Fibroblast of skin of back (primary cell): ENCODE measurements at regions not wholly inside any gene's neighbourhood (a gene's known extent, or its start where the extent isn't known, plus 50 kb on each side); places are given as distances from the start of the nearest gene placed in this dataset.

Source experiments
- DNase-seq: peaks from one replicate; pipeline ENCODE4 v3.0.0-alpha.2; 2013

DNA sequence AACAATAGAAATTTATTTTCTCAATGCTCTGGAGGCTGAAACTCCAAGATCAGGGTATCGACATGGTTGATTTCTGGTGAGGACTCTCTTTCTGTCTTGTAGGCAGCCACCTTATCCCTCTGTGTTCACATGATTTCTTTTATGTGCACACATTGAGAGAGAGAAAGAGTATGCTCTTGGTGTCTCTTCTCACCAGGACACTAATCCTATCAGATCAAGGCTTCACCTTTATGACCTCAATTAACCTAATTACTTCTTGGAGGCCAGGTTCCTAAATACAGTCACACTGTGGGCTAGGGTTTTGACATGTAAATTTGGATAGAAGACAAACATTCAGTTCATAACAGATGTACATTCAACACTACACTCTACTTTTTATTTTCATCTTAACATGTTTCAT is 1094.2 kb upstream of the ADGRL2 start:
- DNase-seq, result no peak

DNA sequence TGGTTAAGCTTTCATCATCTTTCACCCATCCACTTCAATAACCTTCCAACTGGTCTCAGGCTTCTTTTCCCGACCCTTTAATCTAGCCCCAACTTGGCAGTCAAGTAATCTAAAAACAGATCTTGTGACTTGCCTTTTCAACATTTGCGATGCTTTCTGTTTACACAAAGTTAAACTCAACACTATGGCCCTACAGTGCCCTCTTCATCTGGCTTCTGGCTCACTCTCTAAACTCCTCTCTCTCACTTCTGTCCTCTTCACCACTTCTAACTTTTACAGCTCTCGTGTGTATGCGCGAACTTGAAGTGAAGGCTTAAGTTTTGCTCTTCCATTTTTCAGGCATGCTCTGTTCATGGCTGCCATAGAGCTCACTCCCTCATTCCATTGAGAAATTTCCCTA is 1122.3 kb upstream of the ADGRL2 start:
- no peak for DNase-seq

DNA sequence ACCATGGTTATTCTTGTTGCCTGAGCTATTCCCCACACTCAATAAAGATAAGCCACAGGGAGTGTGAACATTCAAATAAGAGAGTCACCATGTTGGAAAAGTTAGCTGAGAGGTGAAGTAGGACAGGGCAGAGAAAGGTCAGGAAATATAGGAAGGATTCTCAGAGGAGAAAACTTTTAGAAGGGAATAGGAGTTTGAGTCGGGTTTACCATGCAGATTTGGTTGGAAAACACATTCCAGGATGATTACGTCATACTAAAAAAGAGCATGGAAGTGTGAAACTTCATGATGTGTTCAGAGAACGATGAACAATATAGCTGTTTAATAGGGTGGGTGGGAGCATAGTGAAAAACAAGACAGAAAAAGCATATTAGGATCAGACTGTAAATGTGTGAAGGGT is 1125.3 kb upstream of the ADGRL2 start:
- peak; percentile 36 for DNase-seq

DNA sequence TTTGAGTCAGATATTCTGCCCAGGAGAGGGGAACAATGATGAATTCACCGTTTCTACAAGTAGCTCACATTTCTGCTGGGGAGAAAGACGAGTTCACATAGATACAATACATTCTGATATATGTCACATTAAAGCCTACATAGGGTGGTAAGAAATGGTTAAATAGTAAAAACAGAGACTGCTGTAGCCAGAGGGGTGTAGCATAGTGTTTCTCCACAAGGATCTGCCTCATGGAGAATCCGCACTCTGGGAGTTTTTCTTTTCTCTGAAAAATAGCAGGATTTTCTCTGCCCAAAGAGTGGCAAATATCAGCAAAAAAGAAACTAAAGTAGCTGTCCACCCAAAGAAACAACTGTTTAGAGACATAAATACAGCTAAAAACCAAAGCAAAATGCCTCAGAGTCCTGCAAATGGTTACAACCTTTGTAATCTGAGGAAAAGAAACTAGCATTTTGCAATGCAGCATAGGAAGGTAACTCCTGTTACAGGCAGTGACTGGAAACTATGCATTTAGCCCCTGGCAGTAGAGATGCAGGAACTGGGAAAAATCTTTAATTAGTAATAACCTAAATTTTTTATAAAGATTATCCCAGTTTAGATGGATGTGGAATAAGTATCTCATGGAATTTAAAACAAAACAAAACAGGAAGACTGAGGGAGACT is 1126.7 kb upstream of the ADGRL2 start:
- DNase-seq, result no peak

DNA sequence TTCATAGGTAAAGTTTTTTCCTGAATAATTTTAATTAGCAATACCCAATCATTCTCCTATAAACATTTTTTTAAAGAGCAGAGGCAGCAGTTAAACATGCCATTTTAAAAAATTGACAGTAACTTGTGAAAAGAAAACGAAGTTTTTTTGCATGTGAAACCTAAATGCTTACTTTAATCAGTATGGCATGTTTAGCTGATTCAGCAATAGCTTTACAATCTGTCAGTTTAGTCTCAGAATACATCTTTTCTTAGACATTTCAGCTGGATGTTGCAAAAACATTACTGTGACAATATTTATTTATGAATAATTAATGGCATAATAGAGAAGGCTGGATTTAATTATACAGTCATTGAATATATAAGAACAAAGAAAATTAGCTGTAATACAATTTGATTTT is 1132.4 kb upstream of the ADGRL2 start:
- no peak for DNase-seq

DNA sequence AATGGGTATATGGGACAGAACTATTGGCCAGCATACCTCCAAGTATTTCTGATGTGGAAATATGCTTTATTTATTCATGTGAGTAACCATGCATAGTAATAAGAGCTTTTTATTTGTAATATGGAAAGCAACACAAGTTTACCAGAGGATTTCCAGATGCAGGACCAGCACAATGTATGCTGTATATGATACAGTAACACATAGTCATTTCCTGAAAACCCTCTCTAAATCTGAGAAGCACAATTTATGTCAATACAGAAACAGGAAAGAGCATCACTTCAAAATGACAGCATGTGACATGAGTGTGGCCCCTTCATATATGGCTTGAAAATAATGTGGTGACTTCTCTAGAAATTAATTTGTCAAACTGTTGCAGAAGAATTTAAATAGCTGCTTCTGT is 1134.7 kb upstream of the ADGRL2 start:
- DNase-seq, result peak; percentile 39

DNA sequence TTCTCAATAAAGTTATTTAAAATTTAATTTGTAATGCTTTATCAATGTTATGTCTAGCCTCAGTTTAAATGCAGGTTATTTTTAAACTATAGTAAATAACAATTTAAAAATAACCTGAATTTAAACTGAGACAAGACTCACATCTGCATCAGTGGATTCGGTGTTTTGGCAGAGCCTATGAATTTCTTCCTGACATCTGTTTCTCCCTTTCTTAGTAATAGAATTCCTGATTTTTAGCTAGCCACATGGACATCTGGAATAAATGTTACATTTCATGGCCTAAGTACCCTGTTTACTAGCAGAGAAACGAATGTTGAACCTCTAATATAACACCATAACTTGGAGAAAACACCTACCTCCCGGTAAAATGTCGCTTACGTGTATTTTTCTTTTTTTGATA is 1141.6 kb upstream of the ADGRL2 start:
- no peak for DNase-seq

DNA sequence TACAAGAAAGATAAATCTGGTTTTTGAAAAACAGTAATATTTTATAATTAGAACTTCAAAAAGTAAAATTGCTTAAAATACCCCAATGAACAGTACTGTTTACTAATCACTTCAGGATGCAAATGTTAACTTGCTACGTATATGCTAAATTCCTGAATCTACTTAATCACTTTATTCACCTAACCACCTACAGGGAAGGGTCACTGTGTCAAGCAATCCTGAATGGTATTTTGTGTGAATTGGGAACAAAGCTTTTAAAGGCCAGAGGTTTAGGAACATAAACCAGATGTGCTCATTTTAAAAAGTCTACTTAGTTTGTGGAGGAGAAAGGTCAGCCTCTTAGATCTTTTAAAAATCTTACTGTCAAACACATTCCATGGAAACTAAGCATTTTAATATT is 1143.0 kb upstream of the ADGRL2 start:
- DNase-seq, result no peak

DNA sequence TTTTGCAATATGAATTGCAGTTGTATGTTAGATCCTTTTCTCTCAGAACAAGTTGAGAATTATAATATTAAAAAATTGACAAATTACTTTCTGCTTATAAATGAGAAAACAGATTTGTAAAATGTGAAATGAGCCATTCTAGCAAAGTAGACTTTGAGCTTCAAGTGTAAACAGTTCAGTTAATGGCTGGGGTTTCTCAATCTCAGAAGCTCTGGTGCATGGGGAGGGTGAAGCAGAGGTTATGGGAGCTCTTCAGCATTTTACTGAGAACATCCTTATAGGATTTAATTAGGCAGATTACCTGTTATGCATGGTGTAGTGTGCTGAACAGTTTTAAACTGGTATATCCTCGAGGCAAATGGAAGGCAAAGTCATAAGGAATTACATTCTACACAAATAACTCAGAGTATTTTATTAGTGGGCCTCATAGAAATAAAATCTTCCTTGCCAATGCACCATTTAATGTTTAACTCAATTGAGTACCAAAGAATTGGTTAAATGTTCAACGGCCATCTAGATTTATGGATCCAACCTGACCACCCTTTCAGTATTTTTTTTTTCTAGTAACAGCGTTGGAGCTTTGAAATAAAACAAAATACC is 1143.6 kb upstream of the ADGRL2 start:
- DNase-seq, result no peak

DNA sequence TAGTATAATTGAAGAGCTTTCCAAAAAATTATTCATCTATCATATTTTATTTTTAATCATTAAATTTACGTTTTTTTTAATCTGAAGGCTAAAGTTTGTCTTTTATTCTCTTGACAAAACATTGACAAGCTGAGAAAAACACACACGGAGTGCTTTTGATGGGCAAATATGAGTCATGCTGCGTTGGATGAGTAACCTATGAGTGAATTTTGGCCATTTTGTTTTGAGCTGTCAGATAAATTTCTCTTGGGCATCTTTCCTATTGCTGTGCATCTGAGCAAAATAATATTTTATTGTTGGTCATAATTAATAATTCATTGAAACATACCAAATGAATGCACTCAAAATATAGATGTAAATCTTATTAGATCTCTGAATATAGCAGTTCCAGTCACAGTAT is 1144.1 kb upstream of the ADGRL2 start:
- peak; percentile 6 for DNase-seq

DNA sequence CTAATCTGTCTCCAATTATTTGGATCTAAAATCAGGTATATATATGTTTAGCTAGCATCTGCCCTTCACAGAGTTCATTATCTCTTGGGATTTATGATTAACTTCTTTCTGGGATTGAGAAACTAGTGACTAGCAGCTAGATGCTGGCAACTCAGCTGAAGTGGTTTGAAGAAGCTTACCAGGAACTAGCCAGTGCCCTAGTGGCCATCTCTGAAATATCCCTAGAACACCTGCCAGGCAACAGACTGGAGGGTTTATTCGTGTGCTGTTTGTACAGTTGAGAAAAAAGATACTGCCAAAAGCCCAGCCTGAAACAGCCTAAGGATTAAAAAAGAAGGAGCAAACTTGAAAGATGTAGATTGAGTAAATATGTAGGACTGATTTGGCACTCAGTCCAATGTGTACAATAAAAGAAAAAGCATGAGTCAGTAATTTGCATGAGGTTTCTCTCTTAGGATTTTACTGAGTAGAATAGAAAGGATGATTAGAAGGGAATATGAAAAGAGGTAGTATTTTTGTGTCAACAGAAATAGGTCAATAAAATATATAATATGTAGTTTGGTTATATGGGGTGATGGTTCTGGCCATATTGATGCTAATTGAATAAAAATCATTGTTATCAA is 1144.6 kb upstream of the ADGRL2 start:
- DNase-seq, result no peak

DNA sequence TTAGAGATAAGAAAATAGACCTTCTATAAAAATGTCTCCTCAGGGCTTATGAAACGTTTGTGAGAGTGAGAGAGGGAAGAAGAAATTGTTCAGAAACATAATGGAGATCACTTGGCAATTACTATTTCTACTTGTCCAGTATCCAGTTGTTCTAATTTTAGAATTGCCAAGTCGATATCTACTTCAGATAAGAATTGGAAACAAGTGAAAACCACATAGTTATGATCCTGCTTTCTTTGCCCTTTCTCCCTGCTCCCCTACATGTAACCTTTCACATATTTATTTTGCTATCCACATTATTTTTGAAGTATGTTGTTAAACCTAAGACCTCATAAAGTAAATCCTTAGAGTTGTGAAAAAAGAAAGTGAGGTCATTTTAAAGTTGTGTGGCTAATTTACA is 1154.7 kb upstream of the ADGRL2 start:
- DNase-seq, result no peak

DNA sequence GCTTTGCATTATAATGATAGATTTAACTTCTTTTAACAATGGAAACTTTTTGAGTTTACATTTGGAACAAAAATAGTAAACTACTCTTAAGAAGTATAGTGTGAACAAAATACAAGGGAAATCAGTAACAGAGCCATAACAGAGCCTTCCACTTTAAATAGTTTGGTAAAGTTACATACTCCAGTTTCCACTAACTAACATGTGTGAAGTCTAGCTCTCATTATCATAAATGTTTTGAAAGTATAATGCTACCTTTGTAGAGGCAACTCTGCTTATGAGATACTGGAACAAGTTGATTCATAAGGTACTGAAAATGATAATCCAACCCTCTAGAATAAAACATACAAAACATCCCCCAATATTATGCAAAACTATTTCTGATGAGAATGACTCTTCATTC is 1155.1 kb upstream of the ADGRL2 start:
- no peak for DNase-seq

DNA sequence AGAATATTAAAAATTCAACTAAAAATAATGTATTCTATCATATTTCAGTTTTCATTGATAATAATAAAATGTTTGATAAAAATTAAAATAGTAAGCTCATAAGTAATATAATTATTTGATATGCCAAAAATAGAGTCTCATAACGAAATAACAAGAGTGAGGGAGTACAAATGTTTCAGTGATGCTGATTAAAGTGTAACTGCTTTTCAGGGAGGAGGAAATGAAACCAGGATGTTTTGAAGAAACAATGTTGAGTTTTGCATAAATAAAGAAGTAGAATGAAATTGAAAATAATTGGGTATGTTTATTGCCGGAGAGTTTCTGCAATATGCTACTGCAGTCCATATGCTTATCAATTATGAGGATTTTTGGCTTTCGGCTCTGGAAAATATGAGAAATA is 1159.8 kb upstream of the ADGRL2 start:
- DNase-seq, result no peak

DNA sequence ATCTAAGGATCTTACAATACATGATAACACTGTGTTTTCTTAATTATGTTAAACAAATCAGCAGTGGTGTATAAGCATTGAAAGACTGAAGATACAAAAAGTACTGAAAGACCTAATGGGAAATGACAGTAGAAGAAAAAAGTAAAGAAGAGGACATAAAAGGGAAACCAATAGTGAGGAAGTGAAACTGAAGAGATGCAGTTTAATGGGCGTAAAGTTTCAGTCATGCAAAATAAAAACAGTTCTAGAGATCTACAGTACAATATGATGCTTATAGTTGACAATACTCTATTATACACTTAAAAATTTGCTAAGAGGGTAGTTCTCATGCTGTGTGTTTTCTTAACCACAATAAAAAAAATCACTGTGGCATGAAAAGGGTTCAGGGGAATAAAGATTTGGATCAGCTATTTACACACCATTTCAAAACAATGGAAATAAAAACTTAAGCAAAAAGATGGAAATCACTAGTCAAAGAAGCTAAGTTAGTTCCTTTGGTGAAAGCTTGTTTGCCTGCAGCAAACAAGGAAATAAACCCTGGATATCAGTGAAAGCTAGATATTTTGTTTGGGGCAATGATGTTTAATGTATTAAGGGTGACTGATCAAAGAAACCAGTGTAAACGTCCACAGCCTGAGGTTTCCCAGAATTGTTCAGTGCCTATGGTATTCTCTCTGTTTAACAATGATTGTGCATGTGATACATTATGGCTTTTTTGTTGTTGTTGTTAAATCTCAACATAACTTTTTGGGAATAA is 1160.8 kb upstream of the ADGRL2 start:
- no peak for DNase-seq

DNA sequence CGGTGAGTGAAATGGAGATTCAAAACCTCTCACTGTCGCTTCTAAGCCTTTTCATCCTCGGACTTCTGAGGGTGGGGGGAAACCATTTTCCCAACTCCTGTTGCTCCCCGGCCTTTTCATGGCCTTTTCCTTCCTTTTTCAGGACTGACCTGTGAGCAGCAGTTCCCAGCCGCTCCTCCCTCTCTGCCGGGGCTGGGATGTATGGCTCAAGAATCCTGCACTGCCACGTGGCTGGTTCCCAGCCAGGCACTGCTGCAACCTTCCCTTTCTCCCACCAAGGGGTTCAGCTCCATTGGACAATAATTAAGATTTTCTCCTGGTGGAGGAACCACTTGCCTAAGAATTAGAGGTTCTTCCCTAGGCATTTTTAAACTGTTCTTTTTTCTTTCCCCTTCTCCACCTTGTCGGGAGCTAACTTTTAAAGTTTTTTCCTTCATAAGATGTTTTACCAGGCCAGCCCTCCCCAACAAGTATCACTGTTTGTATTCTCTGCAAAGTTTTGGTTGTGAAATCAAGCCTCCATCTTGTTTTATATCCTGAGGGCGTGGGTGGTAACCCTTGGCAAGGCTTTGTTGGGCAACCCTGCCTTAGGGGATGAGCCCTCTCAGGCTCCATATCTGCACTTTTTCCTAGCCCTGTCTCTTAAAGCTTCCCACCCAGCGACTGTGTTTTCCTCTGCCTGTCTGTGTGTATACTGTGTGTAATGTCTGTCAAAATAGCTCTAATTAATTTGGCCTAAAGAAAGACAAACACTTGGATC is 1166.6 kb upstream of the ADGRL2 start:
- no peak for DNase-seq

DNA sequence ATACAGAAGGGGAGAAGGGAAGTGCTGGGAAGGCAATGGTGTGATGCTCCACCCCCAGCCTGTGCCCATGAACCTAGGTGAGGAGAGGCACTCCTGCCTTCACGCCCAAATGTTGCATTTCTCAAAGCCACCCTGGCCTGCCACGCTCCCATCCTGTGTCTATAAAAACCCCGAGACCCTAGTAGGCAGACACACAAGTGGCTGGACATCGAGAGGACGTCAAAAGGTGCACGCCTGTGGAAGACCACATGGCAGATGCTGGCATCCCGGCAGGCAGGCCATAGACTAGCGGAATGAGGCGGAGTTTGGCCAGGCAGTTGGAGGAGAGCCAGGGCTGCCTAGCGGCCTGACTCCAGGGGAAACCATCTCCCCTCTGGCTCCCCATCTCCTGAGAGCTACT is 1168.5 kb upstream of the ADGRL2 start:
- no peak for DNase-seq

DNA sequence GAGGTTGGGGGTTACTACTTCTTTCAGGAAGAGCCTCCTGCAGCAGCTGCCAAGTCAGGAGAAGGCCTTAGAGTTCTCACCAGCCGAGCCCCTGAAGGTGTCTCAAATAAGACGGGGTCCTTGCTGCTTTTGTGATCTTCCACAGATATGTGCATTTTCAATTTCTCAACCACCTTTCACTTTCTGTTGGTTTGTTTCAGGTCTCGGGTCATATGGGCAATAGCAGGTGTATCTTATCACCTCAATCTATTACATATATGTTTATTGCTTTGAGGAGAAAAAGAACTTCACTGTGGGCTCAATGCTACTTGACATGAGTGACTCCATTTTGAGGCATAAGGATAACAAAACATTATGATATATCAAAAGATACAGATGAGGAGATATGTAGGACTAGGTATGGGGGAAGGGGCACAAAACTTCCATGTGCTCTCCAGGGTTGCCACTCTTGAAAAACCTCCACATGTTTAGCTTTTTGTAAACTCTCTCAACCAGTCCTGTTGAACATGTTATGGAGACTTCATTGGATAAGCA is 1171.4 kb upstream of the ADGRL2 start:
- DNase-seq, result no peak

DNA sequence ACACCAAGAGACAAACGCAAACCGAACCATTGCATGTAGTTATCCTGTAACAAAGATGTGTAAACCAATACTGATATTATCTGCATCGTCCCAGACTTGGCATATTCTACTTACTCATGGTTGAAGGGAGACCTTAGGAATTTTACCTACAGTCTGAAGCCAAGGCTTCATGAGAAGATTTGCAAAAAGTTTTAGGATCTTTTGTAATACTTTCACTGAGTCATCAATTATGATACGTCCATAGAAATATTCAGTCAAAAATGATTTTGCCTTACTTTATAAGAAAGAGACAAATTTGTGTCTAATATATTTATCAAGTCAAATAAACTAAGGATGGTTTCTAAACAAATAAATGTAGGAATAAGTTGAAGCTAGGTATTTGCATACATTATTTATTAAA is 1176.1 kb upstream of the ADGRL2 start:
- DNase-seq, result no peak

DNA sequence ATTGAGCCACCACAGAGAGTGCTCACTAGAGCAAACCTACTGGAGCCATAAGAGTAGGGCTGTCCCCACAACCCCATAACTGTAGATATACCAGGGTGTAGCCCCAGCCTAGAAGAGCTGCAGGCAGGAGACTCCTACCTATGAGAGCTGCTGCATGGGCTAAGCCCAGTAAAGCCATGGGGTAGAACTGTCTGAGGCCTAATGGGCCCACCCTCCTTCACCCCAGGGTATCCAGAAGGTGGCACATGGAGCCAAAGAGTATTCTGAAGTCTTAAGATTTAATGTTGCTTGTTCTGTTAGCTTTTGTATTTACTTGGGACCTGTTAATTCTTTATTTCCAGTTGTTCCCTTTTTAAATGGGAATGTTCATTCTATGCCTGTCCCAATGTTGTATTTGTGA is 1193.7 kb upstream of the ADGRL2 start:
- DNase-seq, result no peak

DNA sequence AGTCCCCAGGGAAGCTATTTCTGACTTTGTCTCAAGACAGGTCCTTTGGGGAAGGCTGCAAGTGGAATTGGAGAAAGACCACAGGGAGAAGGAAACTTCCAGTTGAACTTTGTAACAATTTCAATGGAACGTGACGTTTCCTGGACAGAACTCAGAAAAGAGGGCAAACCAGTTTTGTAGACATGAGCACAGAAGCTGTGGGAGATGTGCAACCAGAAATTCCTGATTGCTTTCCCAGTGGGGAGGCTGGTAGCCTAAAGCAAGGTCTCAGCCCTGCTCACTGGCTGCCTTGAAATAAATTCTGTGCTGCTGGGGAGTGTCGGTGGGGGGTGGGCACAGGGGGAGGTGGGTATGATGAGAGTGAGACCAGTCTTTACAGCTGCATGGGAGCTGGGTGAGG is 1206.7 kb upstream of the ADGRL2 start:
- no peak for DNase-seq

DNA sequence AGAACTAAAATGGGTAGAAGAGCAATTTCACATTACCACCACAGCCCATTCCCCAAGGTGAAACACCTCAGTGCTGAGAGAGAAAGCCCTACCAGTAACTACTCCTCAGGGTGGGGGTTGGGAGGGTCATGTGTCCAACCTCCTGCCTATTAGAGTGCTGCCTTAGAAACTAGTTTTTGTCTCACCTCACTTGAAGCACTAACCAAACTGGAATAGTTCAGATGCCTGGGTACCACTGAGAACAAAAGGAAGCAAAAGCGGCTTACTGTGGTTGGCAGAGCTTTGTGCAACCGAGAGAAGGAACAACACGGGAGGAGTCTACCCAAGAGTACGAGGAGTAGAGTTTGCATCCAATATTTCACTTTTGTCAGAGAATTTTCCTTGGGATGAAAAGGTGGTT is 1207.5 kb upstream of the ADGRL2 start:
- no peak for DNase-seq

DNA sequence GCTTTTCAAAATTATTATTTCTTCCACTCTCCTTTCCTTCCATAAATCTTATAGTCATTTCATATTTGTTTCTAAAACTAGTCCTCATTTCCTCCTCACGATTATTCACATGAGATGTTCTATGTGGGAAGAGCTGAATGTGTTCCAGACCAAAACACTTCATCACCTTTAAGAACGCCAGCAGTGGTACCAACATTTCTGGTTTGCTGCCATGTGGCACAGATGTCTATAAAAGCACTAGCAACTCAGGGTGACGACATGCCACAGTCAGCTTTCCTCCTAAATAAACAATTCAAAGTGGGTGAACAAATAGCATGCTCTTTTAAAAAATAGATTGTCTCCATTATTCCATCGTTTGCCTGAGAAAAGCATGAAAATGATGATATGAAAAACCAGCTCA is 1217.8 kb upstream of the ADGRL2 start:
- peak; percentile 3 for DNase-seq
